Brain pericyte (primary cell): ENCODE measurements at regions not wholly inside any gene's neighbourhood (a gene's known extent, or its start where the extent isn't known, plus 50 kb on each side); places are given as distances from the start of the nearest gene placed in this dataset.

ENCODE experiments used
- DNase-seq: peaks from one replicate; pipeline ENCODE4 v3.0.0-alpha.2; 2012; ENCODE audit warnings: low read depth, low spot score

GRCh38 chr16:65772134-65772732 lies 594.3 kb upstream of the CDH5 start:
- DNase-seq = no peak

GRCh38 chr16:65771707-65772106 lies 594.8 kb upstream of the CDH5 start:
- DNase-seq = no peak

- DNase-seq = no peak
These were observed 595.7 kb upstream of the CDH5 start for GRCh38 chr16:65770752-65771151.

- DNase-seq = no peak
These were observed 596.6 kb upstream of the CDH5 start for GRCh38 chr16:65769776-65770438.

GRCh38 chr16:65769055-65769465 lies 597.4 kb upstream of the CDH5 start:
- no peak for DNase-seq

GRCh38 chr16:65767125-65767524 lies 599.4 kb upstream of the CDH5 start:
- no peak for DNase-seq

- no peak for DNase-seq
These were observed 602.7 kb upstream of the CDH5 start for GRCh38 chr16:65763640-65764305.

GRCh38 chr16:65760874-65761273 lies 605.6 kb upstream of the CDH5 start:
- DNase-seq = no peak

- DNase-seq = no peak
These were observed 607.9 kb upstream of the CDH5 start for GRCh38 chr16:65758620-65759019.

GRCh38 chr16:65757064-65757463 lies 609.4 kb upstream of the CDH5 start:
- DNase-seq = no peak

- no peak for DNase-seq
These were observed 610.3 kb upstream of the CDH5 start for GRCh38 chr16:65756163-65756562.

GRCh38 chr16:65754820-65755691 lies 611.4 kb upstream of the CDH5 start:
- no peak for DNase-seq

- DNase-seq = no peak
These were observed 614.0 kb upstream of the CDH5 start for GRCh38 chr16:65752522-65752844.

GRCh38 chr16:65751622-65752521 lies 614.6 kb upstream of the CDH5 start:
- DNase-seq = no peak

GRCh38 chr16:65749506-65749905 lies 617.0 kb upstream of the CDH5 start:
- DNase-seq = no peak

- DNase-seq = no peak
These were observed 619.5 kb upstream of the CDH5 start for GRCh38 chr16:65746941-65747340.

- no peak for DNase-seq
These were observed 621.2 kb upstream of the CDH5 start for GRCh38 chr16:65745201-65745708.

GRCh38 chr16:65744401-65744800 lies 622.1 kb upstream of the CDH5 start:
- no peak for DNase-seq

- DNase-seq = no peak
These were observed 621.7 kb upstream of the CDH11 start for GRCh38 chr16:65743558-65743957.

- DNase-seq = no peak
These were observed 618.8 kb upstream of the CDH11 start for GRCh38 chr16:65740711-65741110.

- no peak for DNase-seq
These were observed 617.7 kb upstream of the CDH11 start for GRCh38 chr16:65739518-65739917.
